ENCODE measurements at regions not wholly inside any gene's neighbourhood (a gene's known extent, or its start where the extent isn't known, plus 50 kb on each side); places are given as distances from the start of the nearest gene placed in this dataset.

DNA sequence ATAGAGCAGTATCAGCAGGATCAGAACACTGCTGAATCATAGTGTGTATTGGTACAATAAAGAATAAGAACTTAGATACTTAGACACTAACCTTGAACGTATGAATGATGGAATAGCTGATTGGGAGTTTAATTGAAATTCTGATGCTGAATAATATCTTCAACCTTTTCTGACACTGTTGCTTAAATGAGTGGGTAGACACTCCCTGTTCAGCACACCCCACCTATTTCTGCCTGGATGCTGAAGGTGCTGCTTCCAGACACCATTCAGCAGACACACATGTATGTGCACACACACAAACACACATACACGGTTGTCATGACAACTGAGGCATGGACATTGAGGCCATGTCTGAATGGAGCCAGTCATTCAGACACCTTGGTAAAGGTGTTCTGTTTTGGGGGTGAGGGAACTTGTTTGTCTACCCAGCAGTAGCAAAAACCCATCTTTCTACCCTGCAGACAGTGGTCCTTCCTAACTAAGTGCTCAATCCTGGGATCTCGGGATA, 54.3 kb downstream of the TMEM215 start:
- Mint-ChIP-seq H3K9me3 (ENCODE audit: low read depth) (no peaks in the 10 kb centered on the region), H3K27ac (no peak overlapping the region), H3K4me1 (no peaks in the 10 kb centered on the region), H3K4me3 (no peak overlapping the region), H3K27me3 (no peaks in the 10 kb centered on the region), H3K36me3 (ENCODE audit: low read depth) (no peaks in the 10 kb centered on the region)
- intact Hi-C loops (cut with DNase I, micrococcal nuclease) = loop anchor here in 1 of 2 experiments (10.0 kb wide), 1 partner anchor 47 kb away; no protein-coding TSS in a partner anchor
- DNase-seq (no peak), ATAC-seq (no peak)
- CTCF ChIA-PET = interaction anchor here (1.0 kb wide), 1 partner anchor 13 kb away, joined by 4 read pairs; no protein-coding TSS in a partner anchor
- POLR2A ChIA-PET = no interaction called here

- intact Hi-C loops (cut with DNase I, micrococcal nuclease) = loop anchor here in 1 of 2 experiments (10.0 kb wide), 1 partner anchor 46 kb away; no protein-coding TSS in a partner anchor
- Mint-ChIP-seq H3K4me3 (no peak overlapping the region), H3K36me3 (ENCODE audit: low read depth) (no peaks in the 10 kb centered on the region), H3K27ac (no peak overlapping the region), H3K27me3 (peaks cover 3% of the 10 kb centered on the region), H3K9me3 (ENCODE audit: low read depth) (no peaks in the 10 kb centered on the region), H3K4me1 (no peaks in the 10 kb centered on the region)
- ChIA-PET CTCF (interaction anchor here (1.0 kb wide), 1 partner anchor 129 kb away, joined by 4 read pairs; no protein-coding TSS in a partner anchor), POLR2A (no interaction called here)
- DNase-seq (no peak), ATAC-seq (no peak)
Observed at GRCh38 chr9:32839013-32839885, 55.9 kb downstream of the TMEM215 start.

DNA sequence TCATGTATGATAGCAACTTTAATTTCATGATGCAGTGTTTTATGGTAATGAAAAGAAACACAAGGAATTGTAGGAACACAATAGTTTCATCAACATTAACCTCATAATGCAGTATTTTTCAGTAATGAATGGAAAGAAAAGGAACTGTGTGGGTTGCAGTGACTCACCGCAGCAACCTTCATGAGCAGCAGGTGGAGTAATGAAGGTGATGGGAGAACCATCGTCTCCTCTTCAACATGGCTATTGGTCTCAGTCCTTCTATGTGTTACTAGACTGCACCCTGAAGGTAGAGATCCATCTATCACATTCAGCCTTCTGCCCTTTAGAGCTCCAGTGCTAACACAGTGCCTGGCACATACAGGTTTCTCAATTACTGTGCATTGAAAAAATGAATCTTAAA, 58.0 kb downstream of the TMEM215 start:
- peaks cover under 1% of the 10 kb centered on the region for H3K9me3 Mint-ChIP-seq (ENCODE audit: low read depth)
- H3K4me1 Mint-ChIP-seq = no peaks in the 10 kb centered on the region
- intact Hi-C loops (cut with DNase I, micrococcal nuclease) = loop anchor here in 1 of 2 experiments (10.0 kb wide), 1 partner anchor 57 kb away; the partner anchor contains the start of gene TMEM215
- no peak for ATAC-seq
- no peaks in the 10 kb centered on the region for H3K36me3 Mint-ChIP-seq (ENCODE audit: low read depth)
- no peak overlapping the region for H3K27ac Mint-ChIP-seq
- peaks cover 11% of the 10 kb centered on the region for H3K27me3 Mint-ChIP-seq
- CTCF ChIA-PET = no interaction called here
- no peak overlapping the region for H3K4me3 Mint-ChIP-seq
- no peak for DNase-seq
- POLR2A ChIA-PET = no interaction called here

DNA sequence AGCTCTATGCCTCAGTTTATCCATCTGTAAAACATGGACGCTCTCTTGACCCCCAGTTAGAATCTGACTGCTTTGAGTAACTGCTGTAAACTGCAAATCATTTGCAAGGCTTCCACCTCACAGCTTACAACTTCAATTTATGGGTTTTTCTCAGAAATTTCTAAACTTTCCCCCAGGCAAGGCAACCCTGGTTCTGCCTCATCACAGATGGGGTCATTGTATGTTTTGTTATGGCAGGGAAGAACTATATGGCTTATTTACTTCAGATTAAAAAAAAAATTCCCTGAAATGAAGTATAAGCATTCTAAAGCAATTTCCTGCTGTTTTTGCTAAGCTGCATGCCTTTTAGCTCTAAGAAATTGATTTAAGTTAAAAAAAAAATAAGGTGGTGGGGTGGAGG, 60.0 kb downstream of the TMEM215 start:
- H3K9me3 Mint-ChIP-seq (ENCODE audit: low read depth) = peaks cover 2% of the 10 kb centered on the region
- no peak overlapping the region for H3K27ac Mint-ChIP-seq
- POLR2A ChIA-PET = no interaction called here
- peaks cover 15% of the 10 kb centered on the region for H3K27me3 Mint-ChIP-seq
- DNase-seq = no peak
- intact Hi-C loops (cut with DNase I, micrococcal nuclease) = loop anchor here in 1 of 2 experiments (10.0 kb wide), 1 partner anchor 58 kb away; the partner anchor contains the start of gene TMEM215
- CTCF ChIA-PET = interaction anchor here (0.7 to 1.3 kb wide), 3 partner anchors 10 to 38 kb away, joined by 3 to 5 read pairs (median 3); no protein-coding TSS in a partner anchor
- no peak overlapping the region for H3K4me3 Mint-ChIP-seq
- no peaks in the 10 kb centered on the region for H3K4me1 Mint-ChIP-seq
- ATAC-seq = no peak
- H3K36me3 Mint-ChIP-seq (ENCODE audit: low read depth) = no peaks in the 10 kb centered on the region

DNA sequence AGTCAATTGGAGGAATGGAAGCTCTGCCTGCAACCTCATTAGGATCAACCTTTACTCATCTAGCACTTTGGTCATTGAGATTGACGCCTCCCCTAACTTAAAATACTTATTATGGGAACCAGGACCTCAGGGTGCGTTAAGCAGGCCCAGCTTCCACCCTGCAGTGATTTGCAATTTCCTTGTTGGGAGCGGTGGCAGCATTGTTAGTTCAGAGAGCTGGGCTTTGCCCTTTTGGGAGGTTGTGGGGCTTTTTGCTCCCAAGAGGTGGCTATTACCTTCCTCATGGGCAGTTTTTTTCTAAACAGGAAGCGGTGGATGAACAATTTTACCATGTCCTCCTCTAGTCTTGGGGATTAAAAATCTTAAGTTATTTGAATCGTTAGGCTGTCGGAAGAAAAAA, 60.9 kb downstream of the TMEM215 start:
- peaks cover 2% of the 10 kb centered on the region for H3K9me3 Mint-ChIP-seq (ENCODE audit: low read depth)
- DNase-seq (no peak), ATAC-seq (no peak)
- no peak overlapping the region for H3K4me3 Mint-ChIP-seq
- H3K4me1 Mint-ChIP-seq = no peaks in the 10 kb centered on the region
- peaks cover 20% of the 10 kb centered on the region for H3K27me3 Mint-ChIP-seq
- intact Hi-C loops (cut with DNase I, micrococcal nuclease) = loop anchor here (1.0 to 10.0 kb wide), 2 partner anchors 12 to 59 kb away; partner anchors contain the start of gene TMEM215 (in 1 of the 2)
- H3K27ac Mint-ChIP-seq = no peak overlapping the region
- ChIA-PET CTCF (no interaction called here), POLR2A (no interaction called here)
- H3K36me3 Mint-ChIP-seq (ENCODE audit: low read depth) = no peaks in the 10 kb centered on the region

GRCh38 chr9:32854271-32854670, 70.9 kb downstream of the TMEM215 start:
- Mint-ChIP-seq H3K36me3 (ENCODE audit: low read depth) (no peaks in the 10 kb centered on the region), H3K4me3 (no peak overlapping the region), H3K27ac (no peak overlapping the region), H3K27me3 (peaks cover 6% of the 10 kb centered on the region), H3K9me3 (ENCODE audit: low read depth) (no peaks in the 10 kb centered on the region), H3K4me1 (no peaks in the 10 kb centered on the region)
- no peak for DNase-seq
- no peak for ATAC-seq
- intact Hi-C loops (cut with DNase I, micrococcal nuclease) = no loop called here
- CTCF ChIA-PET = no interaction called here
- POLR2A ChIA-PET = no interaction called here

DNA sequence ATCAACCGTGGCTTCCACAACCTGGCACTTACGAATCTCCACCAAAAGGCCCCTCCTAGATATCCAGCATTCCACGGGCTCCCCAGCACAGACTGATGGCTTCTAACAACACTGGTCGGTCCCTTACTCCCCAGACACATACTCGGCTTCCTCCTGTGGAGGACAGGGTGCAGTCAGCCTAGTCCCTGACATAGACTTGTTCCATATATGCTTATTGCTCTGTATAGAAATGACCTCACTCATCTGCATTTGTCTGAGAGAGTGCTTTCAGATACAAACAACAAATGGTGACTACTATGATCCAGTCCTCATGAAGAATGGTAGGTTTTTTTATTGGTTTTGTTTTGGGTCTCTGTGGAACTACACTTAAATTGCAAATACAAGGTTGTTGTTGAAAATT, 72.4 kb downstream of the TMEM215 start:
- H3K27me3 Mint-ChIP-seq = peaks cover 2% of the 10 kb centered on the region
- ATAC-seq = no peak
- no peaks in the 10 kb centered on the region for H3K9me3 Mint-ChIP-seq (ENCODE audit: low read depth)
- H3K4me3 Mint-ChIP-seq = no peak overlapping the region
- DNase-seq = no peak
- no peaks in the 10 kb centered on the region for H3K36me3 Mint-ChIP-seq (ENCODE audit: low read depth)
- ChIA-PET CTCF (no interaction called here), POLR2A (no interaction called here)
- no peak overlapping the region for H3K27ac Mint-ChIP-seq
- intact Hi-C loops (cut with DNase I, micrococcal nuclease) = loop anchor here in 1 of 2 experiments (1.0 kb wide), 1 partner anchor 11 kb away; no protein-coding TSS in a partner anchor
- H3K4me1 Mint-ChIP-seq = no peaks in the 10 kb centered on the region

DNA sequence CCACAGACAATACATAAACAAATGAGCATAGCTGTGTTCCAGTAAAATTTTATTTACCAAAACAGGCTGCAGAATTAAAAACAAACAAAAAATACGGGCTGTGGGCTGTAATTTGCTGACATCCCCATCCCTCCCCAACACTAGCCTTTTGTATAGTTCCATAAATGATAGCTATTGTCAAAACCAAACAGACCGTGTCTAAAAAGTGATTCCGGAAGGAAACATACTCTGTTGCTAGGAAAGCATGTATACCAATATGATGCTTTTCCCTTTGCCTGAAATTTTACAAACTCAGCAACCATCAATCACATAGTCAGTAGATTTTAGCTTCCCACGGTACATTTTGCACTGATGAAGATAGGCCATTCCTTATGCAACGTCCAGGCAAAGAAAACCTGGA, 80.0 kb downstream of the TMEM215 start:
- Mint-ChIP-seq H3K36me3 (ENCODE audit: low read depth) (no peaks in the 10 kb centered on the region), H3K9me3 (ENCODE audit: low read depth) (no peaks in the 10 kb centered on the region), H3K27ac (no peak overlapping the region), H3K27me3 (no peaks in the 10 kb centered on the region), H3K4me1 (no peaks in the 10 kb centered on the region), H3K4me3 (no peak overlapping the region)
- CTCF ChIA-PET = interaction anchor here (0.8 kb wide), 1 partner anchor 89 kb away, joined by 3 read pairs; no protein-coding TSS in a partner anchor
- no peak for ATAC-seq
- POLR2A ChIA-PET = no interaction called here
- no peak for DNase-seq
- intact Hi-C loops (cut with DNase I, micrococcal nuclease) = no loop called here

GRCh38 chr9:32864971-32865370, 81.6 kb downstream of the TMEM215 start:
- POLR2A ChIA-PET = no interaction called here

GRCh38 chr9:32866273-32866672, 82.9 kb downstream of the TMEM215 start:
- Mint-ChIP-seq H3K36me3 (ENCODE audit: low read depth) (no peaks in the 10 kb centered on the region), H3K27ac (no peak overlapping the region), H3K9me3 (ENCODE audit: low read depth) (no peaks in the 10 kb centered on the region), H3K27me3 (no peaks in the 10 kb centered on the region), H3K4me1 (no peaks in the 10 kb centered on the region), H3K4me3 (no peak overlapping the region)
- ATAC-seq (no peak), DNase-seq (peak; percentile 10)
- POLR2A ChIA-PET = no interaction called here
- CTCF ChIA-PET = interaction anchor here (0.6 kb wide), 1 partner anchor 287 kb away, joined by 3 read pairs; no protein-coding TSS in a partner anchor
- intact Hi-C loops (cut with DNase I, micrococcal nuclease) = no loop called here

More at GRCh38 chr9:32864971-32865370, 81.6 kb downstream of the TMEM215 start:
- H3K9me3 Mint-ChIP-seq (ENCODE audit: low read depth) = no peaks in the 10 kb centered on the region
- H3K4me3 Mint-ChIP-seq = no peak overlapping the region
- no peaks in the 10 kb centered on the region for H3K4me1 Mint-ChIP-seq
- ATAC-seq (no peak), DNase-seq (no peak)
- no peaks in the 10 kb centered on the region for H3K36me3 Mint-ChIP-seq (ENCODE audit: low read depth)
- H3K27ac Mint-ChIP-seq = no peak overlapping the region
- CTCF ChIA-PET = interaction anchor here (1.0 to 1.4 kb wide), 2 partner anchors 8 to 64 kb away, joined by 3 read pairs; no protein-coding TSS in a partner anchor
- intact Hi-C loops (cut with DNase I, micrococcal nuclease) = no loop called here
- H3K27me3 Mint-ChIP-seq = no peaks in the 10 kb centered on the region

DNA sequence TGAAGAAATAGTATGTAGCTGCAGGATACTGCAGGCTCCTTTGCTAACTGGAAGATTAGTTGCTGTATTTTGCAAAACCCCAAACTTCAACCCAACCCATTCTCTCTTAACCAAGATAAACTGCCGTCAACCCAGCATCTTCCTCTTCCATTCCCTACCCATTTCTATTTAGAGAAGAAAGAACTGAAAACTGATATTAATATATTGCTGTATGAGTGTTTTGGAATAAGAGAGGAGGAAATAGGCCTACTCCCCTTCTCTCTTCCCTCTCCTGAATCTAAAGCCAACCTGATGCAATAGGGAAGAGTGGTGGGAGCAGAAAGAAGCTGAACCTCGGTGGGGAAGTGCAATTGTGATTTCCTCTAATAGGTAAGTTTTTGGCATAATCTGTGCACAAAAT, 83.7 kb downstream of the TMEM215 start:
- no peaks in the 10 kb centered on the region for H3K9me3 Mint-ChIP-seq (ENCODE audit: low read depth)
- ChIA-PET POLR2A (no interaction called here), CTCF (no interaction called here)
- no peaks in the 10 kb centered on the region for H3K36me3 Mint-ChIP-seq (ENCODE audit: low read depth)
- intact Hi-C loops (cut with DNase I, micrococcal nuclease) = no loop called here
- no peaks in the 10 kb centered on the region for H3K4me1 Mint-ChIP-seq
- no peak overlapping the region for H3K4me3 Mint-ChIP-seq
- ATAC-seq (no peak), DNase-seq (no peak)
- no peaks in the 10 kb centered on the region for H3K27me3 Mint-ChIP-seq
- no peak overlapping the region for H3K27ac Mint-ChIP-seq
